Sigmoid colon (tissue), 6 donors: ENCODE measurements at regions not wholly inside any gene's neighbourhood (a gene's known extent, or its start where the extent isn't known, plus 50 kb on each side); places are given as distances from the start of the nearest gene placed in this dataset.
"Not testable (repeated sequence)": the region's sequence is repeated elsewhere in the genome, so short reads cannot be mapped to it uniquely, and the experiment has no call there.

Source experiments
- DNase-seq: peaks from one replicate; pipeline ENCODE4 v3.0.0-alpha.2; 2019
- H3K27ac ChIP-seq, 4 donors: fragments of 200-600 bp; sonication (generic); one replicate each; pipeline ENCODE4 v1.5.1; 2016 to 2019; ENCODE audit warnings: mild to moderate bottlenecking in 1 of 4
- H3K27me3 ChIP-seq, 3 donors: fragments of 200-600 bp; sonication (generic); one replicate each; pipeline ENCODE4 v1.5.1; 2019; ENCODE audit warnings: mild to moderate bottlenecking in 1 of 3
- H3K36me3 ChIP-seq, 4 donors: fragments of 200-600 bp; sonication (generic); one replicate each; pipeline ENCODE4 v1.5.1; 2016 to 2019
- H3K4me1 ChIP-seq, 4 donors: fragments of 200-600 bp; sonication (generic); one replicate each; pipeline ENCODE4 v1.5.1; 2017 to 2019
- H3K4me3 ChIP-seq, 4 donors: fragments of 200-600 bp; sonication (generic); one replicate each; pipeline ENCODE4 v1.5.1; 2017 to 2019; ENCODE audit warnings: mild to moderate bottlenecking in 2 of 4, moderate library complexity in 1 of 4
- H3K9me3 ChIP-seq, 4 donors: fragments of 200-600 bp in 3 of 4; sonication (generic) in 3 of 4; one replicate each; pipeline versions ENCODE4 v1.5.1 to v1.6.1; 2013 to 2019
- POLR2AphosphoS5 ChIP-seq, 4 donors: sonication (generic); formaldehyde crosslinking; IDR thresholded peaks; one replicate each; pipeline ENCODE4 v1.6.1; 2017; ENCODE audit warnings: antibody characterized with exemption in 4 of 4
- WGBS, 2 donors: extraction: QIAGEN DNeasy Blood & Tissue Kit; methylation state at CpG; one replicate each; pipeline ENCODE4 v1.1.7; 2013; 5-methylcytosine and 5-hydroxymethylcytosine counted together
- intact Hi-C: fragments of 100-400 bp; cut with DNase I; formaldehyde crosslinking; loops from one replicate; pipeline ENCODE4 v1.15.1; 2023
- donor health status: healthy with polysubstance abuse.
- donor health status: healthy.

- H3K9me3 ChIP-seq, H3K4me1 ChIP-seq, H3K27me3 ChIP-seq, H3K4me3 ChIP-seq, H3K36me3 ChIP-seq, DNase-seq, H3K27ac ChIP-seq, intact Hi-C loops: not testable (repeated sequence)
- no CpG with 5 or more reads among the region's 4 CpGs for WGBS, 2 donors
Observed at GRCh38 chr7:73161727-73162126, 75.9 kb upstream of the SPDYE9 start.

- H3K9me3 ChIP-seq, H3K36me3 ChIP-seq, H3K27ac ChIP-seq, DNase-seq, H3K4me3 ChIP-seq, intact Hi-C loops, H3K4me1 ChIP-seq, H3K27me3 ChIP-seq: not testable (repeated sequence)
- WGBS, 2 donors = 87 to 90% methylated on average over 1 of the region's 9 CpGs
Observed at GRCh38 chr7:73157169-73157661, 71.4 kb upstream of the SPDYE9 start.

- H3K27me3 ChIP-seq, H3K9me3 ChIP-seq, H3K36me3 ChIP-seq, intact Hi-C loops, H3K4me1 ChIP-seq, H3K27ac ChIP-seq: not testable (repeated sequence)
- peak overlapping the region in 1 of 4 donors; percentile 29 for H3K4me3 ChIP-seq
- WGBS, 2 donors = 6 to 49% methylated on average over 9 to 12 of the region's 17 CpGs
- peak; percentile 46 for DNase-seq
Observed at GRCh38 chr7:73156510-73157168, 70.8 kb upstream of the SPDYE9 start.

GRCh38 chr7:73154586-73155038, 68.8 kb upstream of the SPDYE9 start:
- DNase-seq = peak; percentile 96
- H3K4me1 ChIP-seq, H3K9me3 ChIP-seq, intact Hi-C loops, H3K27me3 ChIP-seq, H3K36me3 ChIP-seq: not testable (repeated sequence)
- Histone ChIP-seq H3K4me3 (peak overlapping the region in 3 of 4 donors; percentile 43 to 46 (median 44)), H3K27ac (peak overlapping the region; percentile 27 to 59 (median 48))
- TF ChIP-seq POLR2AphosphoS5 (IDR thresholded peaks at IDR 0.05) = peak in 3 of 4 donors; percentile 42 to 59 (median 47)
- WGBS, 2 donors = 0 to 1% methylated on average over 37 of the region's 48 CpGs

- Histone ChIP-seq H3K27ac (peak overlapping the region in 1 of 4 donors; percentile 50), H3K4me3 (peak overlapping the region in 3 of 4 donors; percentile 43 to 46 (median 44))
- H3K9me3 ChIP-seq, H3K4me1 ChIP-seq, DNase-seq, H3K27me3 ChIP-seq, H3K36me3 ChIP-seq, intact Hi-C loops: not testable (repeated sequence)
- 39 to 48% methylated on average over 9 of the region's 23 CpGs for WGBS, 2 donors
Observed at GRCh38 chr7:73153921-73154585, 68.2 kb upstream of the SPDYE9 start.

GRCh38 chr7:73148570-73148969, 62.7 kb upstream of the SPDYE9 start:
- H3K4me1 ChIP-seq, H3K36me3 ChIP-seq, DNase-seq, H3K27ac ChIP-seq, H3K27me3 ChIP-seq, H3K4me3 ChIP-seq, H3K9me3 ChIP-seq, intact Hi-C loops: not testable (repeated sequence)
- no CpG with 5 or more reads among the region's 2 CpGs for WGBS, 2 donors

- WGBS, 2 donors = 96 to 97% methylated on average over 5 to 6 of the region's 6 CpGs
- H3K27me3 ChIP-seq, H3K36me3 ChIP-seq, intact Hi-C loops, H3K4me3 ChIP-seq, H3K4me1 ChIP-seq, H3K27ac ChIP-seq, H3K9me3 ChIP-seq, DNase-seq: not testable (repeated sequence)
Observed at GRCh38 chr7:73147681-73148080, 61.8 kb upstream of the SPDYE9 start.

- H3K9me3 ChIP-seq, H3K36me3 ChIP-seq, H3K4me3 ChIP-seq, H3K27me3 ChIP-seq, H3K27ac ChIP-seq, DNase-seq, intact Hi-C loops, H3K4me1 ChIP-seq: not testable (repeated sequence)
- 92 to 93% methylated on average over 4 of the region's 8 CpGs for WGBS, 2 donors
Observed at GRCh38 chr7:73143993-73144392, 58.2 kb upstream of the SPDYE9 start.

- H3K27me3 ChIP-seq, H3K27ac ChIP-seq, H3K4me1 ChIP-seq, DNase-seq, H3K9me3 ChIP-seq, H3K36me3 ChIP-seq, intact Hi-C loops, H3K4me3 ChIP-seq: not testable (repeated sequence)
- 64 to 78% methylated on average over 1 of the region's 3 CpGs for WGBS, 2 donors
Observed at GRCh38 chr7:73137922-73138321, 52.1 kb upstream of the SPDYE9 start.
